Esophagus muscularis mucosa (tissue), 4 donors: ENCODE measurements at regions not wholly inside any gene's neighbourhood (a gene's known extent, or its start where the extent isn't known, plus 50 kb on each side); places are given as distances from the start of the nearest gene placed in this dataset.

Source experiments
- DNase-seq: peaks from one replicate; pipeline ENCODE4 v3.0.0-alpha.2; 2017; ENCODE audit errors: extremely low spot score
- H3K27ac ChIP-seq, 4 donors: fragments of 200-600 bp; sonication (generic); replicated peaks in 1 of 4; 1 replicate in 3 of 4; 2 replicates in 1 of 4; pipeline ENCODE4 v1.5.1; 2016 to 2019; ENCODE audit warnings: mild to moderate bottlenecking in 1 of 4
- H3K27me3 ChIP-seq, 4 donors: fragments of 200-600 bp; sonication (generic); one replicate each; pipeline versions ENCODE4 v1.5.1 to v1.6.0; 2016 to 2019
- H3K36me3 ChIP-seq, 4 donors: fragments of 200-600 bp; sonication (generic); one replicate each; pipeline ENCODE4 v1.5.1; 2016 to 2019
- H3K4me1 ChIP-seq, 4 donors: fragments of 200-600 bp; sonication (generic); one replicate each; pipeline ENCODE4 v1.5.1; 2016 to 2019
- H3K4me3 ChIP-seq, 4 donors: fragments of 200-600 bp; sonication (generic); 1 replicate in 2 of 4; 2 replicates in 2 of 4; pipeline ENCODE4 v1.5.1; 2016 to 2019; ENCODE audit warnings: mild to moderate bottlenecking in 4 of 4, moderate library complexity in 1 of 4
- H3K9me3 ChIP-seq, 4 donors: fragments of 200-600 bp; sonication (generic); 1 replicate in 3 of 4; 2 replicates in 1 of 4; pipeline ENCODE4 v1.5.1; 2016 to 2019
- EP300 ChIP-seq: sonication (generic); formaldehyde crosslinking; IDR thresholded peaks from one replicate; pipeline ENCODE4 v1.6.1; 2017; ENCODE audit warnings: antibody characterized with exemption
- POLR2A ChIP-seq: fragments of 450-650 bp; IDR thresholded peaks from one replicate; pipeline ENCODE4 v1.6.1; 2017; ENCODE audit warnings: antibody characterized with exemption, moderate library complexity, mild to moderate bottlenecking, low read depth
- POLR2AphosphoS5 ChIP-seq, 2 donors: sonication (generic); formaldehyde crosslinking; IDR thresholded peaks; one replicate each; pipeline ENCODE4 v1.6.1; 2017; ENCODE audit warnings: antibody characterized with exemption in 2 of 2
- WGBS: methylation state at CpG from one replicate; pipeline ENCODE4 v1.1.5; 2018; 5-methylcytosine and 5-hydroxymethylcytosine counted together
- intact Hi-C: fragments of 100-400 bp; cut with DNase I; formaldehyde crosslinking; loops from one replicate; pipeline ENCODE4 v1.15.1; 2023
- TF ChIP-seq, protein P1 (sequence below), 3 experiments: fragments of 200-600 bp in 2 of 3; fragments of 450-650 bp in 1 of 3; sonication (generic) in 2 of 3; IDR thresholded peaks; one replicate each; pipeline ENCODE4 v1.5.1; 2017 to 2019; ENCODE audit warnings: antibody characterized with exemption in 3 of 3, mild to moderate bottlenecking in 2 of 3, moderate library complexity in 1 of 3

- no peaks in the 10 kb centered on the region for H3K9me3 ChIP-seq
- no peak overlapping the region for H3K27ac ChIP-seq
- intact Hi-C loops: no loop called here
- no peaks in the 10 kb centered on the region for H3K4me1 ChIP-seq
- DNase-seq: no peak
- no peaks in the 10 kb centered on the region for H3K36me3 ChIP-seq
- no peak for TF ChIP-seq POLR2AphosphoS5 (IDR thresholded peaks at IDR 0.05)
- TF ChIP-seq POLR2A: no peak
- TF ChIP-seq EP300: no peak
- TF ChIP-seq, protein P1, sequence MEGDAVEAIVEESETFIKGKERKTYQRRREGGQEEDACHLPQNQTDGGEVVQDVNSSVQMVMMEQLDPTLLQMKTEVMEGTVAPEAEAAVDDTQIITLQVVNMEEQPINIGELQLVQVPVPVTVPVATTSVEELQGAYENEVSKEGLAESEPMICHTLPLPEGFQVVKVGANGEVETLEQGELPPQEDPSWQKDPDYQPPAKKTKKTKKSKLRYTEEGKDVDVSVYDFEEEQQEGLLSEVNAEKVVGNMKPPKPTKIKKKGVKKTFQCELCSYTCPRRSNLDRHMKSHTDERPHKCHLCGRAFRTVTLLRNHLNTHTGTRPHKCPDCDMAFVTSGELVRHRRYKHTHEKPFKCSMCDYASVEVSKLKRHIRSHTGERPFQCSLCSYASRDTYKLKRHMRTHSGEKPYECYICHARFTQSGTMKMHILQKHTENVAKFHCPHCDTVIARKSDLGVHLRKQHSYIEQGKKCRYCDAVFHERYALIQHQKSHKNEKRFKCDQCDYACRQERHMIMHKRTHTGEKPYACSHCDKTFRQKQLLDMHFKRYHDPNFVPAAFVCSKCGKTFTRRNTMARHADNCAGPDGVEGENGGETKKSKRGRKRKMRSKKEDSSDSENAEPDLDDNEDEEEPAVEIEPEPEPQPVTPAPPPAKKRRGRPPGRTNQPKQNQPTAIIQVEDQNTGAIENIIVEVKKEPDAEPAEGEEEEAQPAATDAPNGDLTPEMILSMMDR (IDR thresholded peaks at IDR 0.05): no peak
- H3K27me3 ChIP-seq: peaks cover 0 to 24% (median 0%) of the 10 kb centered on the region in 4 donors
- no peak overlapping the region for H3K4me3 ChIP-seq
- WGBS: 81% methylated on average over 1 of the region's 1 CpG
Measured at GRCh38 chr17:33765871-33766270, 472.8 kb upstream of the ASIC2 start.

GRCh38 chr17:33766721-33767120, 473.6 kb upstream of the ASIC2 start:
- H3K4me1 ChIP-seq: no peaks in the 10 kb centered on the region
- TF ChIP-seq POLR2AphosphoS5 (IDR thresholded peaks at IDR 0.05): no peak
- no peak for TF ChIP-seq EP300
- TF ChIP-seq, protein P1 (IDR thresholded peaks at IDR 0.05): no peak
- TF ChIP-seq POLR2A: no peak
- DNase-seq: no peak
- 42% methylated on average over 3 of the region's 3 CpGs for WGBS
- H3K27me3 ChIP-seq: peaks cover 0 to 24% (median 0%) of the 10 kb centered on the region in 4 donors
- no peak overlapping the region for H3K4me3 ChIP-seq
- H3K36me3 ChIP-seq: no peaks in the 10 kb centered on the region
- intact Hi-C loops: no loop called here
- no peak overlapping the region for H3K27ac ChIP-seq
- H3K9me3 ChIP-seq: no peaks in the 10 kb centered on the region

GRCh38 chr17:33769066-33769465, 476.0 kb upstream of the ASIC2 start:
- Histone ChIP-seq H3K4me1 (no peaks in the 10 kb centered on the region), H3K9me3 (no peaks in the 10 kb centered on the region), H3K27ac (no peak overlapping the region), H3K36me3 (no peaks in the 10 kb centered on the region), H3K4me3 (no peak overlapping the region), H3K27me3 (peaks cover 0 to 24% (median 0%) of the 10 kb centered on the region in 4 donors)
- DNase-seq: no peak
- WGBS: 79% methylated on average over 4 of the region's 4 CpGs
- intact Hi-C loops: no loop called here
- no peak for TF ChIP-seq POLR2AphosphoS5 (IDR thresholded peaks at IDR 0.05)
- TF ChIP-seq, protein P1 (IDR thresholded peaks at IDR 0.05): no peak
- TF ChIP-seq POLR2A: no peak
- TF ChIP-seq EP300: no peak

GRCh38 chr17:33776304-33776703, 478.8 kb upstream of the CCL2 start:
- no peak for DNase-seq
- intact Hi-C loops: no loop called here
- TF ChIP-seq EP300: no peak
- no peak overlapping the region for H3K27ac ChIP-seq
- H3K36me3 ChIP-seq: no peaks in the 10 kb centered on the region
- H3K9me3 ChIP-seq: no peaks in the 10 kb centered on the region
- 78% methylated on average over 4 of the region's 4 CpGs for WGBS
- no peaks in the 10 kb centered on the region for H3K4me1 ChIP-seq
- no peak overlapping the region for H3K4me3 ChIP-seq
- peaks cover 0 to 20% (median 0%) of the 10 kb centered on the region in 4 donors for H3K27me3 ChIP-seq

- Histone ChIP-seq H3K4me1 (no peaks in the 10 kb centered on the region), H3K36me3 (no peaks in the 10 kb centered on the region), H3K4me3 (no peak overlapping the region), H3K9me3 (no peaks in the 10 kb centered on the region), H3K27ac (no peak overlapping the region), H3K27me3 (peaks cover 0 to 20% (median 0%) of the 10 kb centered on the region in 4 donors)
- no peak for DNase-seq
- TF ChIP-seq POLR2AphosphoS5 (IDR thresholded peaks at IDR 0.05) (no peak), POLR2A (no peak), EP300 (no peak)
- TF ChIP-seq, protein P1 (IDR thresholded peaks at IDR 0.05): no peak
- WGBS: 90% methylated on average over 9 of the region's 9 CpGs
- intact Hi-C loops: no loop called here
Measured at GRCh38 chr17:33776903-33777302, 478.2 kb upstream of the CCL2 start.
